IPS-NIHi7 (cell line): ENCODE measurements at regions not wholly inside any gene's neighbourhood (a gene's known extent, or its start where the extent isn't known, plus 50 kb on each side); places are given as distances from the start of the nearest gene placed in this dataset.
"Not testable (repeated sequence)": the region's sequence is repeated elsewhere in the genome, so short reads cannot be mapped to it uniquely, and the experiment has no call there.

Experiments used
- DNase-seq: peaks from one replicate; pipeline ENCODE4 v3.0.0; 2012; ENCODE audit warnings: mixed read lengths; ENCODE audit errors: extremely low spot score

DNA sequence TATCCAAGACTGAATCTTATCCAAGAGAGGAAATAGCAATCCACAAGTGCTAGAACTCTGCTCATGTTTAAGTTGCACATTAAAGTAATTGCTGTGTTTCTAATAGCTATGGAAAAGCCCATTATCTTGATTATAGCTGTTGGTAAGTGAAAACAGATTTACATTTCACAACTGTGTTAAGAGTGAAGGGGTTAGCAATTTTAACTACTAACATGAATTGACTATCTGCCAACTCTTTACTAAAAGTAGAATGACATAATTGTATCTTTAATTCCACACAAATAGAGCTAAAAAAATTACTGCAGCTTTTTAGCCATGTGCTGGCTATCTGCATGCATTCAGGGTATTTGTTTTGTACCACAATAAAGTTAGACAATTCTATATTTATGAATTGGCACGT lies 277.9 kb upstream of the IRAK1BP1 start:
- no peak for DNase-seq

DNA sequence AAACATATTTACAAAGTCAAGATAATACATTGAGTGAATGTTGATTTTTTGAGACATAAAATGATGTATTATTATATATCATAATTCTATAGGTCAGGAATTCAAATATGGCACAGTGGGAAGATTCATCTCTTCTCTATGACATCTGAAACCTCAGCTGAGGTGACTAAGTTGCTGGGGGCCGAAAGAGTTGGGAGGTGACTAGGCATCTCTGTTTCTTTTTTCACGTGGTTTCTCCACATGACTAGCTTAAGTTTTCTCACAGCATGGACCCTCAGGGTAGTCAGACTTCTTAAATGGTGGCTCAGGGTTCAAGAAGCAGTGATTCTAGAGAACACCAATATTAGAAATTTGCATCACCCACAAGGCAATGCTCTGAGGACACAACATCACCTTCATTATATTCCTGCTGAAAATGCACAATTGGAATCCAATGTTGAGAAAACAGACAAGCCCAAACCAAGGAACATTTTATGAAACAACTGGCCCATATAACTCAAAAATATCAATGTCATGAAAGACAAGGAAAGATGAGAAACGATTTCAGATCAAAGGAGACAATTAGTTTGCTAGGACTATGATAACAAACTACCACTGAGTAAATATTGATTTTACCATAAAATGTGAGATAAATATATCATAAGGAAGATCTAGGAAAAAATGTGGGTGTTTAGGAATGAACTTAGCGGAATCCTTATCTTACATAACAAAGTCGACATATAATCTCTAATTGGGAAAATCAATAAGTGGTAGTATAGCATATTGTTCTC lies 273.3 kb upstream of the IRAK1BP1 start:
- DNase-seq: no peak

DNA sequence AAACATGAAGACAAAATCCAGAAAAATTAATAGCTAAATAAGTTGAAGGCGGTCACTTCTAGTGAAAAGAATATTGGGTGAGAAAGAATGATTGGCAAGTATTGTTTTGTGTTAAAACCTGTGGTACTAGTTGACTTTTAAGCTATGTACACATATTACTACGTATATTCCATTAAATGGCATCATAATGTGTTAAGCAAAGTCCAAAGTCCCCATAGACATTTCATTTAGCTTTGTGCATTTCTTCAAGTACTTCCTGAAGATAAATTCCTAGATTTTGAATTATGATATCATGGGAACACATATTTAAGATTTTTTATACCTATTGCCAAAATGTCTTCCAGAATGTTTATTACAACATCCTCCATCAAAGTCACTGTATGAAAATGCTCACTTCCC lies 272.7 kb upstream of the IRAK1BP1 start:
- DNase-seq: no peak

DNA sequence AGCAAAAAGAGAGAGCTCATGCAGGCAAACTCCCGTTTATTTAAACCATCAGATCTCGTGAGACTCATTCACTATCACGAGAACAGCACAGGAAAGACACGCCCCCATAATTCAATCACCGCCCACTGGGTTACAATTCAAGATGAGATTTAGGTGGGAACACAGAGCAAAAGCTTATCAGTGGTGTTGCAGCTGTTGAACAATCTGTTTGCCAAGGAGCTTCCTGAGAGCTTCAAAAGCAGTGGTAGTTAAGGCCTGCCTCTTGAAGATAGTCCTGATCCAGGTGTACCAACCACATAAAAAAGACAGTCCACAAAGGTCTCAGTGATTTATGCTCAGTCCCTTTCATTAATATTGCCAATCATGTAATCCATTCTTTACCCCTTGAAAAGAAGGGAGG lies 269.4 kb upstream of the IRAK1BP1 start:
- no peak for DNase-seq

DNA sequence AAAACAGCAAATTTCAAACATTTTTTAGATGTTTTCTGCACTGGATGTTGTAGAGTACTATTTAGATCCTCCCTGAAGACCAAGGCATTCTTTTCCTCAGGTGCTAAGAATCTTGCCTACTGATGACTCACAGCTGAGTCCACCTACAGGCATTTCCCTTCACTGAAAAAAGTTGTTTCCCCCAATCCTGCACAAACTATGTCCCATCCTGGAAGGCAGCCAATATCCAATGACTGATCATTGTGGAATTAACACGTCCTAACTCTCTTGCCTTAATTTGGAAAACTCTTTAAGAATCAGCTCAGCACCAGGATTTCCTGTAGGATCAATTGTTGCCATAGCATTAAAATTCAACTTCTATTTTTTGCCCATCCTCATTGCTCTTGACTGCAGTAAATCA lies 268.4 kb upstream of the IRAK1BP1 start:
- DNase-seq: peak; percentile 10

DNA sequence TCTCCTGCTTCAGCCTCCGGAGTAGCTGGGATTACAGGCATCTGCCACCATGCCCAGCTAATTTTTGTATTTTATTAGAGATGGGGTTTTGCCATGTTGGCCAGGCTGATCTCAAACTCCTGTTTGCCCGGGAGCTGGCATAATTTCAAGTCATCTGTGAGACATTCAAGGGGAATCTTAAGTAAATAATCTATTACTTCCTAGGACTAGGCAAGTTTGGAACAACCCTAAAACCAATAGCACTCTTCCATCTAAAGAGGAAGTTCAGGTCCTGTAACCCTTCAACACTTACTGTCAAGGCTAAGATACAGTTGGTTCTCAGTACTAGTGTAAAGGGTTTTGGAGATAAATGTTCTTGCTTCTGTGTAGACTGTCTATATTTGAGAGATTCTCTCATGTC lies 267.8 kb upstream of the IRAK1BP1 start:
- no peak for DNase-seq

DNA sequence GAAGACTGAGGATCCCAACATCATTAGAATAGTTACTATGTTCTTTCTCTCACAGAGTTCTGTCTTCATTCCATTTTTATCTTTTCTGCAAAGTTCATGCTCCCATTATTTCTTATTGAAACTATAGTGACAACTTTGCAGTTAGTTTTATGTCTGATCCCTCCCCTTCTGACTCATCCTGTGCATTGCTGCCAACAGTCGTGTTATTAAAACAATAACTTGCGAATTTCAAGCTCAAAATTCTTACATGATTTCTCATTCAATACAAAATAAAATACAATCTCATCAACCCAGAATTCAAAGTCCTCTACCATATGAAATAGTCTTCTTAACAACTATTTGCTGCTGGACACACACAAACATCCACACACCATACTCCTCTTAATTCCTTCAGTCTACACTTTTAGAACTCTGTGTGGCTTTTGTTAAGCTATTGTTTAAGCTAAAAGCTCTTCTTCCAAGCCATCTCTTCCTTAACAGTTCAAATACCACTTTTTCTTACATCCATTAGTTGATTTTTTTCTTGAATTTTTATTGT lies 261.4 kb upstream of the IRAK1BP1 start:
- no peak for DNase-seq

DNA sequence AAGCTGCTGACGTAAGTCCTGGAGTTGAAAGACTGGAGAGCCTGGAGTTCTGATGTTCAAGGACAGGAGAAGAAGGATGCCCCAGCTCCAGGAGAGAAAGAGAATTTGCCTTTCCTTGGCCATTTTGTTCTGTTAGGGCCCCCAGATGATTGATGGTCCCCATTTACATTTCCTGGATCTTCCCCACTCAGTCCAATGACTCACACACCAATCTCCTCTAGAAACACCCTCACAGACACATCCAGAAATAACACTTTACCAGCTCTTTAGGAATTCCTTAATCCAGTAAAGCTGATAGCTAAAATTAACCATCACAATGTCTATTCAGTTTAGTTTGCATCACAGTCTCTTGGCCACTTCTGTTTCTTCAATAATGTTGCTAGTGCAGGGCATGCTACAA lies 260.2 kb upstream of the IRAK1BP1 start:
- no peak for DNase-seq

DNA sequence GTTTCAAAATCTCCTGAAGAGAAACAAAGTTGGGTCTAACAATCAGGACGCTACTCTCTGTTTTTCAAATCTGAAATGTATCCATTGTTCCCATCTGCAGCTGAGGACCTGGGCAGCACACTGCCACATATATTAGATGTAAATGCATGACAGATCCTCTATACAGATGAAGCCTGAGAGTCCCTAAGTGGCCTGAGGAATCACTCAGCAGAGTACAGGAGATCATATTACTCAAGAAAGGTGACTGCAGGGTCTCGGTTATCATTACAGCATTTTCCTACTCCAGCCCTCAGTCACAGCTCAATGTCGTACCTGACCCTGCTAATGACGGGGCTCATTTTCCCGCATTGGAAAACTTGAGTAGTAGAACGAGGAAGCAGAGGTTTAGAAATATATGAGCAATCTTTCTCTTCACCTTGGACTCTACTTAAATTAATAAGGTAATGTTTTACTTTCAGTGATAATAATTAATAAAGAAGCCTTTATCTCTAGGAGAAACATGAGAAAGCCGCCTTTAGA lies 256.2 kb upstream of the IRAK1BP1 start:
- DNase-seq: no peak

DNA sequence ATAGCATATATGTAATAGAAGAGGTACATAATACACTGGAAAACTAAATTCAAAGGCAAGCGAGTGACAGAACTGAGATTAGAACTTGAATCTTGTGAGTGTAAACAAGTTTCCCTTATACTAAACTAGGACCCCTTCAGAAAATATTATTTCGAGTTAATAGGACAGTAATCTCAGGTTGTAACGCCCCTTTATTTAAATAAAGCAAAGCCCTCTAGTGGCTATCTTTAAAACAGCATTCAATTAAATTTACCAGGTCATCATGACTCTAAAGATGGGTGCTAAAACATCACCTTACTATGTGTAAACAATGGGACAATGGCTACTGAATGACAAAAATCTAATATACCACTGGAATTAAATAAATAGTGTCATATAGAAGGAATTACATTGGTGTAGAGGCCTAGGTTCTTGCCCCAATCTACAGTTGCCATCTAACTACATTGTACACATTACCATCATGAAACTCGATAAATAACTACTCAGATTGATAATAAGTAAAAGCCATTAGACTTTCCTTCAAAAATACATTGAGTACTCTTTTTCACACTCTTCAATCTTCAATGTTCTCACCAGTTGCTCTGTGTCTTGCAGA lies 255.4 kb upstream of the IRAK1BP1 start:
- DNase-seq: peak; percentile 19

DNA sequence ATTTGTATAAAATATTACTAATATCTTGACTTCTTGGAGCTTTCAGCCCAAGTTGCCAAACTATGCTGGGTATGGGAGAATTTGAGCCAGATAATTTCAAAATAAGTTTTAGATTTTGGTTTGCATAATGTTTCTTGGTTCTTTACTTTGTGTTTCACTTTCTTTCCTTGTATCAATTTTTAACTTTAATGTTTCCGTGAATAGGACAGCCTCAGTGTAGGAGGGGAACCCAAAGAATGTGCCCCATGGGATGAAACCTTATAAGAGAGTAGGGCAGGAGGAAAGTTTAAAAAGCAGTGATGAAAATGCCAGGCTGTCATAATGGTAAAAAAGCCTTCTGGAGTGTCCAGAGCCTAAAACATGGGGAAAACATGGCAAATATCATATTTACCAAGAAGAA lies 252.4 kb upstream of the IRAK1BP1 start:
- DNase-seq: no peak

DNA sequence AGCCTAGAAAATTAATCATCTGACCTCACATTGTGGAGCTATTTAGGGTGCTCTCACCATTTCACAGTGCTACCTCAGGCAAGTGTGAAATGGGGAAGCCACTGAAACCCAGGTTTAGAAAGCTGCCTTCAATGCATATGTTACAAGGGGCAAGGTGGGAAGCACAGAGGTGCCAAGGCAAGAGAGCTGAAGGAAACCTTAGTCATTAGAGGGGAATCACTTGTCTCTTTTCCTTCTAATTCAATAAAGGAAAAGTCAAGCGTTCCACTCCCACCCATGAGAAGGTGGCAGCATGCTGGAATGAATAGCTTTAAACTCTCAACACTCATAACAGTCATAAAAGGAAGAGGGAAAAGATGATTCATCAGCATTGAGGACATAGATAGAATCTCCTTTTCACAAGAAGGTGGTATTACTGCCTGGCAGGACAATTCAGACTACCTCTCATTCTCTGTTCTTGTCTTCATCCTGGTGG lies 251.9 kb upstream of the IRAK1BP1 start:
- DNase-seq: no peak

DNA sequence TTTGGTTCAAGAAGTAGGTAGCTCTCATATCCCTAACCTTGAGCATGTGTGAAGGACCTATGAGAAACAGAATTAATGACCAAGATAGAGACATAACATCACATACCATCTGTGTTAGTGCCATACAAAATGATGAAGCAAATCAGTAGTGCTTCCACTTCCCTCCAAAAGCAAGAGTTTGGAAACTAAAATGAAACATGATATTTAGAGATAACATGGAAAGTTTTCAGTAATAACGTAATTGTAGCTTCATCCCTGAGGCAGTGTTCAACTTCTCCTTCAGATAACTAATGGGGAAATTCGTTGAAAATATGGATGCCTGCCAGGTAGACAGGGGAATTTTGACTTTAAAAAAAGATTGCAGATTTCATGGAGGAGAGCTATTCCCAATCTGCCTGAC lies 248.4 kb upstream of the IRAK1BP1 start:
- DNase-seq: no peak

DNA sequence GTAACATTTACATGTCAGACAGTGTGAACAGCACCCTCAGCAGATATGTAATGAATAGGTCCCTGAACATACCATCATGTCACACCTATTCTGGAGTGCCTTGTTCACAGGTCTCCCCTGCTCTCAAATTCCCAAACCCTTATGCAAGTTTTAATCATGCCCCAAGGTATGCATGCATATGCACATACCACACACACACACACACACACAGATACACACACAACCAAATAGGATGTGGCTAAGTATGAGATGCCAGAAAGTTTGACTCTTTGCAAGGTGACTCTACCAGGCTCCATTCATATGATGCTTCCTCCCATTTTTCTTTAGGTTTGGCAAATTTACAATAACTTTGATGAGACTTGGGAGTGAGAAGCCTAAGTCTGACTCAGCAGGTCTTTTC lies 243.8 kb upstream of the IRAK1BP1 start:
- no peak for DNase-seq

DNA sequence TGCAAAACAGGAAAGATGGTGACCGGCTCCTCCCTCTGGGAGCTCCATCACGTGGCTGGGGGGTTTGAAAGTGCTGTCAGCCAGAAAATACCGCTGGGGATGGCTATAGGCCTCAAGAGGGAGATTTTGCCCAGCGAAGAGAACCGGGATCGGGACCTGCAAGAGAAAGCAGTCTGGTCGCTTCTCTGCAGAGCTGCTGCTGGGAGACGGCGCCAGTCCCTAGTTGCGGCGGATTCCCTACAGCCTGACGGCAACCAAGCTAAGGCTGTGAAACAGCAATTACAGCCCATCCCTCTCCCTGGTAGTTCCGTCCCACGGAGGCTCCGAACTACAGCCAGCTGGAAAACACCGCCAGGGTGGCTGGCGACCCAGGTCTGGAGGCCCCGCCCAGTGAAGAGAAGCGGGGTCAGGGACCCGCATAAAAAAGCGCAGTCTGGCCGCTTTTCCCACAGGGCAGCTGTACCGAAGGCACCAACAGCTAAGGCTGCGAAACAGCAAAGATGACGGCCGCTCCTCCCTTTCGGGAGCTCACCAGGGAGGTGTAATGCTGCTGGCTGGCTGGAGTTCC lies 238.1 kb upstream of the IRAK1BP1 start:
- DNase-seq: peak; percentile 35

DNA sequence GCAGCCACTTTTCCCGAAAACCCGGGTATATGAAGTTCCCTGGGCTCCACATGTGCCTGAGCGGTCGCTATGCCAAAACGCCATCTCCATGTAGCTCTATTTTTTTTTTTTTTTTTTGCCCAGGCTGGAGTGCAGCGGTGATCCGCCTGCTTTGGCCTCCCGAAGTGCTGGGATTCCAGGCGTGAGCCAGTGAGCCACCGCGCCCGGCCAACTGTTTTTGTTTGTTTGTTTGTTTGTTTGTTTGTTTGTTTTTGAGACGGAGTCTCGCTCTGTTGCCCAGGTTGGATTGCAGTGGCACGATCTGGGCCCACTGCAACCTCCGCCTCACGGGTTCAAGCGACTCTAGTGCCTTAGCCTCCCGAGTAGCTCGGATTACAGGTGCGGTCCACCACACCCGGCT lies 237.5 kb upstream of the IRAK1BP1 start:
- DNase-seq: no peak

DNA sequence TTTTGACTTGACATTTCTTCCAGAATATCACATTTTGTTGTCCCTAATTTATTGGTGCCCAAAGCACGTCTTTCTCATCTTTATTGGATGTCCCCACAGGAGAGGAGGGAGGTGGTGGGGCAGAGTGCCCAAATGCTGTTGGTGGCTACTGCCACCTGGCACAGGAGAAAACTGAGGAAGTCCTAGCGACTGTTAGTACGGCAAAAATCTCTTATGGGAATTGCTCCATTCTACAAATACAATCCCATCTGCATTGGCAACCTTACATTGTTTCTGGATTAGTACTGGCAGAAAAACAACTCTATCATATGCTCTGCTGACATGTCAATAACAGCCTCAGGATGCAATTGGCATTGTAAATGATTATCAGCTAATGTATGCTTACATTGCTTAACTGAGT lies 235.4 kb upstream of the IRAK1BP1 start:
- DNase-seq: no peak

DNA sequence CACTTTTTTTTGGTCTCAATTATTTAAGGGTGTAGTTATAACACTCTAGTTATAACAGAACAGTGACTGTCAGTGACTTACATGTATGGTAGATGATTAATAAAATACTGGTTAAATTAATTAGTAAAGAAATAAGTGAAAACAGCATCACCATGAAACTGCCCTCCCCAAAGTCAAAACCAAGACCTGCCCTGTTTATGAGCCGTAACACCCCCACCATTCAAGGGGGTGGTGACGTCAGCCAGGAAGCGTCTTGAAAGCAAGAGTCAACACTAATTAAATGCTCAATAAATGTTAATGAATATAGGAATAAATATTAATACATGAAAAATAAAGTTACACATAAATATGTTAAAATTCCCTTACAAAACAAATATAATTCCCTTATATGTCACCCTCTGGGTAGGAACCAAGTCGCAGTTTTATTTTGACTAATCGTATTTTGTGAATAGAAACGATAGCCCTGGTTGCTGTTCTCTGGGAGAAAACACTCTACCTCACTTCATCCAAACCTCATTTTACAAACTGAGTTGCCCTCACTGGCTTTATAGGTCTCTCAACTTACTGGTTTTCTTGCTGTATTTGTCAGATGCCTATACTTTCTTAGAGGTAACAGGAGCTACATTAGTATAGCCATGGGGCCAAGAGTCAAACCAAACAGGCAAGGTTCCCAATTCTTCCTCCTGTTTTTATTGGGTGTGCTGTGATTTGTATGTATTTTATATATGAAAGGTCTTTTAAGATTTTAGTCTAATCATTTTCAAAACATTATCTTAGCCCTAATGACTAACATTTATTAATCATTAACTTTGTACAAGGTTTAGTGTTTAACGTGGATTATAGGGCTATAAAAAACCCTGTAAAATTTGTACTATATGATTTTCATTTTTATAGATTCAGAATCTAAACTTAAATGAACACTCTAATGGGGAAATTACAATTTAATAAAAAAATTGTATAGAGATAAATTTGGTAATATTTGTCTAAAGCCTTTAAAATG lies 227.9 kb upstream of the IRAK1BP1 start:
- no peak for DNase-seq

DNA sequence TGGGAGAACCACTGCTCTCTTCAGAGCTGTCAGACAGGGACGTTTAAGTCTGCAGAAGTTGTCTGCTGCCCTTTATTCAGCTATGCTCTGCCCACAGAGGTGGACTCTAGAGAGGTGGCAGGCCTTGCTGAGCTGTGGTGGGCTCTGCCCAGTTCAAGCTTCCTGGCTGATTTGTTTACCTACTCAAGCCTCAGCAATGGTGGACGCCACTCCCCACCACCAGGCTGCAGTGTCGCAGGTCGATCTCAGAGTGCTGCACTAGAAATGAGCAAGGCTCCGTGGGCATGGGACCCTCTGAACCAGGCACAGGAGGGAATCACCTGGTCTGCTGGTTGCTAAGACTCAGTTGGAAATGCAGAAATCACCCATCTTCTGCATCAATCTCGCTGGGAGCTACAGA lies 223.4 kb upstream of the IRAK1BP1 start:
- DNase-seq: not testable (repeated sequence)

DNA sequence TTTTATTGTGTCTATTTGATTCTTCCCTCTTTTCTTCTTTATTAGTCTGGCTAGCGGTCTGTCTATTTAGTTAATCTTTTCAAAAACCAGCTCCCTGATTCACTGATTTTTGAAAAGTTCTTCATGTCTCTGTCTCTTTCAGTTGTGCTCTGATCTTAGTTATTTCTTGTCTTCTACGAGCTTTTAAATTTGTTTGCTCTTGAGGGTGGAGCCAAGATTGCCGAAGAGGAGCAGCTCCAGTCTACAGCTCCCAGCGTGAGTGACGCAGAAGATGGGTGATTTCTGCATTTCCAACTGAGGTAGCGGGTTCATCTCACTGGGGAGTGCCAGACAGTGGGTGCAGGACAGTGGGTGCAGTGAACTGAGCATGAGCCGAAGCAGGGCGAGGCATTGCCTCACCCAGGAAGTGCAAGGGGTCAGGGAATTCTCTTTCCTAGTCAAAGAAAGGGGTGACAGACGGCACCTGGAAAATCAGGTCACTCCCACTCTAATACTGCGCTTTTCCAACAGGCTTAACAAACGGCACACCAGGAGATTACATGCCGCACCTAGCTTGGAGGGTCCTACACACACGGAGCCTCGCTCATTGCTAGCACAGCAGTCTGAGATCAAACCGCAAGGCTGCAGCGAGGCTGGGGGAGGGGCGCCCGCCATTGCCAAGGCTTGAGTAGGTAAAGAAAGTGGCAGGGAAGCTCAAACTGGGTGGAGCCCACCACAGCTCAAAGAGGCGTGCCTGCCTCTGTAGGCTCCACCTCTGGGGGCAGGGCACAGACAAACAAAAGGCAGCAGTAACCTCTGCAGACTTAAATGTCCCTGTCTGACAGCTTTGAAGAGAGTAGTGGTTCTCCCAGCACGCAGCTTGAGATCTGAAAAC lies 220.6 kb upstream of the IRAK1BP1 start:
- DNase-seq: not testable (repeated sequence)
